GM23338 (cell line): ENCODE measurements at regions not wholly inside any gene's neighbourhood (a gene's known extent, or its start where the extent isn't known, plus 50 kb on each side); places are given as distances from the start of the nearest gene placed in this dataset.

Source experiments
- ATAC-seq: fragments of 200-7000 bp; cut with Tn5 transposase; 3 replicates; pipeline ENCODE4 v1.9.1; 2020
- DNase-seq: peaks from one replicate; pipeline ENCODE4 v3.0.0-alpha.2; 2015; ENCODE audit warnings: low spot score
- H2AFZ ChIP-seq: fragments of 200-600 bp; sonication (generic); 2 replicates; pipeline ENCODE4 v1.8.0; 2016; ENCODE audit warnings: antibody characterized with exemption, mild to moderate bottlenecking, moderate library complexity
- H3F3A ChIP-seq: fragments of 200-600 bp; sonication (generic); replicated peaks from 2 replicates; pipeline ENCODE4 v1.8.0; 2017; ENCODE audit warnings: antibody characterized with exemption, mixed run types, low read depth
- H3K27ac ChIP-seq: fragments of 200-600 bp; sonication (generic); 2 replicates; pipeline ENCODE4 v1.6.1; 2016; ENCODE audit warnings: low read depth
- H3K27me3 ChIP-seq: fragments of 200-600 bp; sonication (generic); 2 replicates; pipeline ENCODE4 v1.8.0; 2016; ENCODE audit warnings: mild to moderate bottlenecking, mixed run types, moderate library complexity; ENCODE audit not compliant: insufficient read depth
- H3K36me3 ChIP-seq: fragments of 200-600 bp; sonication (generic); 2 replicates; pipeline ENCODE4 v1.8.0; 2016; ENCODE audit warnings: mild to moderate bottlenecking; ENCODE audit not compliant: insufficient read depth
- H3K4me1 ChIP-seq: fragments of 200-600 bp; sonication (generic); 2 replicates; pipeline ENCODE4 v1.8.0; 2016; ENCODE audit warnings: mild to moderate bottlenecking, moderate library complexity; ENCODE audit not compliant: insufficient read depth
- H3K4me2 ChIP-seq: fragments of 200-600 bp; sonication (generic); 2 replicates; pipeline ENCODE4 v1.7.1; 2017; ENCODE audit warnings: mixed run types
- H3K4me3 ChIP-seq: fragments of 200-600 bp; sonication (generic); 2 replicates; pipeline ENCODE4 v1.6.1; 2016; ENCODE audit warnings: mixed run types
- H3K79me2 ChIP-seq: fragments of 200-600 bp; sonication (generic); replicated peaks from 2 replicates; pipeline ENCODE4 v1.8.0; 2017; ENCODE audit warnings: mild to moderate bottlenecking; ENCODE audit not compliant: insufficient read depth
- H3K9me2 ChIP-seq: fragments of 200-600 bp; sonication (generic); 2 replicates; pipeline ENCODE4 v1.8.0; 2017; ENCODE audit not compliant: insufficient read depth
- H4K20me1 ChIP-seq: fragments of 200-600 bp; sonication (generic); replicated peaks from 2 replicates; pipeline ENCODE4 v1.8.0; 2017; ENCODE audit warnings: mild to moderate bottlenecking; ENCODE audit not compliant: insufficient read depth
- H3K27ac Mint-ChIP-seq: 2 replicates; pipeline ENCODE4 v1.8.0; 2020; ENCODE audit warnings: inconsistent platforms, mild to moderate bottlenecking, moderate library complexity, mixed read lengths
- H3K27me3 Mint-ChIP-seq: 3 replicates; pipeline ENCODE4 v1.8.0; 2022; ENCODE audit warnings: low read depth, mild to moderate bottlenecking, moderate library complexity, mixed read lengths, inconsistent platforms; ENCODE audit not compliant: insufficient read depth, poor library complexity
- H3K36me3 Mint-ChIP-seq: 3 replicates; pipeline ENCODE4 v1.8.0; 2021; ENCODE audit warnings: low read depth, mild to moderate bottlenecking, inconsistent platforms, moderate library complexity, mixed read lengths
- H3K4me1 Mint-ChIP-seq: 3 replicates; pipeline ENCODE4 v1.8.0; 2020; ENCODE audit warnings: mild to moderate bottlenecking, inconsistent platforms, mixed read lengths
- H3K4me3 Mint-ChIP-seq: 3 replicates; pipeline ENCODE4 v1.8.0; 2021; ENCODE audit warnings: moderate library complexity, mild to moderate bottlenecking, inconsistent platforms, mixed read lengths
- H3K9me3 Mint-ChIP-seq: 3 replicates; pipeline ENCODE4 v1.8.0; 2020; ENCODE audit warnings: moderate library complexity, mild to moderate bottlenecking, inconsistent platforms, mixed read lengths
- CREB1 ChIP-seq: fragments of 250-450 bp; sonication (Bioruptor Pico); IDR thresholded peaks from 2 replicates; pipeline ENCODE4 v1.5.0; 2020; ENCODE audit warnings: low read depth, mild to moderate bottlenecking, moderate library complexity
- CTCF ChIP-seq, 2 experiments: fragments of 200-600 bp in 1 of 2; sonication (generic) in 1 of 2; conservative IDR thresholded peaks; 2 replicates each; pipeline versions ENCODE4 v1.5.1 to v1.6.1; 2016 to 2017; ENCODE audit warnings: antibody characterized with exemption in 2 of 2, low read depth in 2 of 2, mild to moderate bottlenecking in 2 of 2, moderate library complexity in 1 of 2
- ETS1 ChIP-seq: IDR thresholded peaks from 2 replicates; pipeline ENCODE4 v1.6.1; 2016; ENCODE audit warnings: antibody characterized with exemption
- EZH2 ChIP-seq: fragments of 200-600 bp; sonication (generic); IDR thresholded peaks from one replicate; pipeline ENCODE4 v1.8.0; 2017; ENCODE audit warnings: antibody characterized with exemption, mild to moderate bottlenecking, low read depth; ENCODE audit not compliant: unreplicated experiment
- EZH2phosphoT487 ChIP-seq: fragments of 200-600 bp; sonication (generic); IDR thresholded peaks from one replicate; pipeline ENCODE4 v1.8.1; 2018; ENCODE audit warnings: antibody characterized with exemption; ENCODE audit not compliant: unreplicated experiment
- JUNB ChIP-seq: IDR thresholded peaks from one replicate; pipeline ENCODE4 v1.6.1; 2016; ENCODE audit warnings: antibody characterized with exemption; ENCODE audit not compliant: unreplicated experiment
- NANOG ChIP-seq: IDR thresholded peaks from 2 replicates; pipeline ENCODE4 v1.6.1; 2016; ENCODE audit warnings: antibody characterized with exemption, borderline replicate concordance
- POLR2AphosphoS5 ChIP-seq: IDR thresholded peaks from 2 replicates; pipeline ENCODE4 v1.6.1; 2016; ENCODE audit warnings: antibody characterized with exemption, low read depth
- REST ChIP-seq: IDR thresholded peaks from one replicate; pipeline ENCODE4 v1.6.1; 2018; ENCODE audit warnings: antibody characterized with exemption; ENCODE audit not compliant: unreplicated experiment
- ZNF114 ChIP-seq: fragments of 250-450 bp; sonication (Bioruptor Pico); IDR thresholded peaks from 2 replicates; pipeline ENCODE4 v1.5.0; 2020; ENCODE audit warnings: mild to moderate bottlenecking, moderate library complexity
- ZNF331 ChIP-seq: fragments of 250-450 bp; sonication (Bioruptor Pico); IDR thresholded peaks from 2 replicates; pipeline ENCODE4 v1.5.0; 2020; ENCODE audit warnings: low read depth, mild to moderate bottlenecking, moderate library complexity
- ZNF462 ChIP-seq: fragments of 250-450 bp; sonication (Bioruptor Pico); IDR thresholded peaks from 2 replicates; pipeline ENCODE4 v1.5.0; 2020; ENCODE audit warnings: mild to moderate bottlenecking, moderate library complexity

GRCh38 chr21:18894387-18894786 is 490.8 kb upstream of the TMPRSS15 start:
- Histone ChIP-seq H3F3A (no peaks in the 10 kb centered on the region), H3K27me3 (no peaks in the 10 kb centered on the region), H3K36me3 (no peaks in the 10 kb centered on the region), H3K9me2 (no peaks in the 10 kb centered on the region), H3K4me2 (no peak overlapping the region), H3K27ac (no peak overlapping the region), H4K20me1 (no peaks in the 10 kb centered on the region), H3K4me3 (no peak overlapping the region), H3K4me1 (no peaks in the 10 kb centered on the region), H3K79me2 (no peaks in the 10 kb centered on the region), H2AFZ (no peak overlapping the region)
- no peak for DNase-seq
- Mint-ChIP-seq H3K27me3 (no peaks in the 10 kb centered on the region), H3K36me3 (no peaks in the 10 kb centered on the region), H3K27ac (no peak overlapping the region), H3K4me1 (peaks cover 10% of the 10 kb centered on the region; the same call in 2 of the 3 replicates), H3K4me3 (no peak overlapping the region), H3K9me3 (no peaks in the 10 kb centered on the region)
- no peak for ATAC-seq
- TF ChIP-seq CTCF (conservative IDR thresholded peaks at IDR 0.05; ENCODE audit: low read depth in 2 of 2) (no peak), CREB1 (no peak), ETS1 (no peak), EZH2 (no peak), ZNF462 (CRISPR knock-in tag) (no peak), ZNF331 (CRISPR knock-in tag) (no peak), ZNF114 (CRISPR knock-in tag) (no peak), EZH2phosphoT487 (no peak), REST (no peak), JUNB (no peak), POLR2AphosphoS5 (no peak), NANOG (no peak)
